ENCODE measurements at regions not wholly inside any gene's neighbourhood (a gene's known extent, or its start where the extent isn't known, plus 50 kb on each side); places are given as distances from the start of the nearest gene placed in this dataset.

DNA sequence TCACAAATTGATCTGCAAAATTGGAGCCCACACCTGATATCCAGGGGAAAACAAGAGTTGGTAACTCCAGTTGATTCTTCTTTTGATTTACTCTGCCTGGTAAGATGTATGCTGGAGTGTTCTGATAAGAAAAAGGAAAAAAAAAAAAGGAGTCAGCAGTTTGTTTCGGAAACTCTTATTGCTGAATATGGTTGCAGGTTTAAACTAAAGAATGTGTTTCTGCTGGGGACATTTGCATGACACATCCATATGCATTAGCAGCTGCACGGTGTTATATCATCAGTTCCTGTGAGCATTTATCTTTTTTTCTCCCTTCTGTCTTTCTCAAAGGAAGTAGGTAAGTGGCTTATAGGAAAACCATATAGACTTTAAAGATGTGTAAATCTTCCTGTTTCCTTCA, 418.5 kb upstream of the ESRRG start:
- Histone ChIP-seq H3K36me3 (ENCODE audit: insufficient read depth, low read length) (no peaks in the 10 kb centered on the region), H2AFZ (ENCODE audit: low read depth, low read length) (no peak overlapping the region), H3K27ac (ENCODE audit: low read depth, low read length) (no peak overlapping the region), H3K9ac (ENCODE audit: low read length) (no peak overlapping the region), H3K4me2 (ENCODE audit: low read length) (no peak overlapping the region), H3K4me3 (ENCODE audit: insufficient read depth, low read depth, low read length) (no peak overlapping the region), H4K20me1 (ENCODE audit: insufficient read depth, low read length) (no peaks in the 10 kb centered on the region), H3K27me3 (ENCODE audit: insufficient read depth, low read length) (peaks cover 32% of the 10 kb centered on the region), H3K79me2 (ENCODE audit: insufficient read depth, low read length) (no peaks in the 10 kb centered on the region), H3K9me3 (ENCODE audit: insufficient read depth, low read depth, low read length) (no peaks in the 10 kb centered on the region), H3K4me1 (ENCODE audit: insufficient read depth, low read length) (peaks cover 6% of the 10 kb centered on the region)
- DNase-seq (ENCODE audit: low read depth): no peak
- H3K4me3 Mint-ChIP-seq (ENCODE audit: unreplicated experiment): no peak overlapping the region
- peaks cover 50% of the 10 kb centered on the region for H3K27me3 Mint-ChIP-seq (ENCODE audit: low read depth, unreplicated experiment)
- no peaks in the 10 kb centered on the region for H3K36me3 Mint-ChIP-seq (ENCODE audit: low read depth, unreplicated experiment)
- peaks cover 1% of the 10 kb centered on the region for H3K9me3 Mint-ChIP-seq (ENCODE audit: unreplicated experiment)
- H3K27ac Mint-ChIP-seq (ENCODE audit: unreplicated experiment): no peak overlapping the region
- no peak for TF ChIP-seq EZH2 (IDR thresholded peaks at IDR 0.05; ENCODE audit: insufficient read depth, low read length)
- TF ChIP-seq, protein P1, sequence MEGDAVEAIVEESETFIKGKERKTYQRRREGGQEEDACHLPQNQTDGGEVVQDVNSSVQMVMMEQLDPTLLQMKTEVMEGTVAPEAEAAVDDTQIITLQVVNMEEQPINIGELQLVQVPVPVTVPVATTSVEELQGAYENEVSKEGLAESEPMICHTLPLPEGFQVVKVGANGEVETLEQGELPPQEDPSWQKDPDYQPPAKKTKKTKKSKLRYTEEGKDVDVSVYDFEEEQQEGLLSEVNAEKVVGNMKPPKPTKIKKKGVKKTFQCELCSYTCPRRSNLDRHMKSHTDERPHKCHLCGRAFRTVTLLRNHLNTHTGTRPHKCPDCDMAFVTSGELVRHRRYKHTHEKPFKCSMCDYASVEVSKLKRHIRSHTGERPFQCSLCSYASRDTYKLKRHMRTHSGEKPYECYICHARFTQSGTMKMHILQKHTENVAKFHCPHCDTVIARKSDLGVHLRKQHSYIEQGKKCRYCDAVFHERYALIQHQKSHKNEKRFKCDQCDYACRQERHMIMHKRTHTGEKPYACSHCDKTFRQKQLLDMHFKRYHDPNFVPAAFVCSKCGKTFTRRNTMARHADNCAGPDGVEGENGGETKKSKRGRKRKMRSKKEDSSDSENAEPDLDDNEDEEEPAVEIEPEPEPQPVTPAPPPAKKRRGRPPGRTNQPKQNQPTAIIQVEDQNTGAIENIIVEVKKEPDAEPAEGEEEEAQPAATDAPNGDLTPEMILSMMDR (IDR thresholded peaks at IDR 0.05; ENCODE audit: insufficient read depth, low read depth, low read length): no peak
- H3K4me1 Mint-ChIP-seq (ENCODE audit: low read depth, unreplicated experiment): no peaks in the 10 kb centered on the region
- no peak for FAIRE-seq

DNA sequence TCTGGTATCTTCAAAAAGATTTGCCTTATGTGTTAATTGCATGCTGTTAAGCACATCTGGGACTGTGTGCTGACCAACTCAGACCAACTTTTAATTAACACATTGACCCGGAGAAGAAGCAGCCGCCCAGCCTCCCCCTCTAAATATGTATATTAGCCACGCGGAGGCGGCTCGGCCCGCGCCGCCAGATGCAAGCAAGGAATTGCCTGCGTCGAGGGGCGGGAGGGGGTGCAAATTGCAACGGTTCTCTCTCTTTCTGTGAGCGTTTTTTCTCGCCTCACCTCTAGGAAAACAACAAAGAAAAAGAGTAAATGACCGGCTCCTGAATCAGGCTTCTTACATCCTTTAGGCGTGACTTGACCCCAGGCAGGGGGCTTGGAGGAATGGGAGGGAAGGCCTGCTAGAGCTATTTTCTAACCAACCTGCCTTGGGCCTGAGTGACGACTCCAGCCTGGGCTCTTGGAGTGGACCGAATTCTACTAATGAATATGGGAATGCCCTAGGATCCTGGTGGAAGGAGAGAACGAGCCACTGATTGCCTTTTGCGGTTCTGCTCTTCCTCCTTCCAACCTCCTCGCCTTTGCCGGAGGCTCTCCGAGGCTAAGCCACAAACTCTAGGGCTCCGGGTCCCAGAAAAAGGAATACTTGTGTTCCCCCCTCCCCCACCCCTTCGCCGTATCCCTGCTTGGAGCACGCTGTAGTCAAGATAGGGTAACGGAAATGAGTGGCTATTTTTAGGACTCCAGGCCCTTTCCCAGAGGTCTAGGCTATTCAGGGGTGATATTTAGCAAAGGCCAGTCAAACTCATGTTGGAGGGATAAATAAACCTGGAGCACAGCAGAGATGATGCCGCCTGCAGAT, 417.0 kb upstream of the ESRRG start:
- DNase-seq (ENCODE audit: low read depth) (no peak), FAIRE-seq (no peak)
- no peak overlapping the region for H3K27ac ChIP-seq (ENCODE audit: low read depth, low read length)
- Mint-ChIP-seq H3K4me3 (ENCODE audit: unreplicated experiment) (peak overlapping the region; percentile 57), H3K27me3 (ENCODE audit: low read depth, unreplicated experiment) (peaks cover 63% of the 10 kb centered on the region), H3K27ac (ENCODE audit: unreplicated experiment) (no peak overlapping the region), H3K9me3 (ENCODE audit: unreplicated experiment) (peaks cover 1% of the 10 kb centered on the region), H3K4me1 (ENCODE audit: low read depth, unreplicated experiment) (peaks cover 4% of the 10 kb centered on the region), H3K36me3 (ENCODE audit: low read depth, unreplicated experiment) (no peaks in the 10 kb centered on the region)
- peaks cover 6% of the 10 kb centered on the region for H3K4me1 ChIP-seq (ENCODE audit: insufficient read depth, low read length)
- peak overlapping the region; percentile 65 for H3K4me2 ChIP-seq (ENCODE audit: low read length)
- H3K36me3 ChIP-seq (ENCODE audit: insufficient read depth, low read length): no peaks in the 10 kb centered on the region
- H4K20me1 ChIP-seq (ENCODE audit: insufficient read depth, low read length): no peaks in the 10 kb centered on the region
- H3K27me3 ChIP-seq (ENCODE audit: insufficient read depth, low read length): peaks cover 46% of the 10 kb centered on the region
- no peaks in the 10 kb centered on the region for H3K79me2 ChIP-seq (ENCODE audit: insufficient read depth, low read length)
- TF ChIP-seq EZH2 (IDR thresholded peaks at IDR 0.05; ENCODE audit: insufficient read depth, low read length): no peak
- TF ChIP-seq, protein P1 (IDR thresholded peaks at IDR 0.05; ENCODE audit: insufficient read depth, low read depth, low read length): no peak
- H3K4me3 ChIP-seq (ENCODE audit: insufficient read depth, low read depth, low read length): no peak overlapping the region
- H3K9ac ChIP-seq (ENCODE audit: low read length): no peak overlapping the region
- H3K9me3 ChIP-seq (ENCODE audit: insufficient read depth, low read depth, low read length): no peaks in the 10 kb centered on the region
- H2AFZ ChIP-seq (ENCODE audit: low read depth, low read length): no peak overlapping the region

DNA sequence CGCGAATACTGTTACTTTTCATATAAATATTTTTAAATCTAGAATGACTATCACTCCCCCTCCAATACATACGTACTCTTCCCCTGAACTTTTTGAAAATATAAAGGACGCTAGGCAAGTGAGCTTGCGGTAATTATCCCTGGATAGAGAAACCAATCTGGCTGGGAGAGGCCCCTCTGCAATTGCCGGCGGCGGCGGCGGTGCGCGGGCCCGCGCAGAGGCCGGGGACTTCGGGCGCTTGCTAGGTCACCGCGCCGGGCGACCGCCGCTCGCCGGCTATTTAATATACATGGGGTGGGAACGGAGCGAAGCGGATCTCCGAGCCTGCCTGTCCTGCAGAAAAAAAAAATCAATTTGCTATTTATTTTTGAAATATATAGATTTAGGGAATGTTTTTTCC, 416.3 kb upstream of the ESRRG start:
- Histone ChIP-seq H3K4me3 (ENCODE audit: insufficient read depth, low read depth, low read length) (no peak overlapping the region), H2AFZ (ENCODE audit: low read depth, low read length) (no peak overlapping the region), H3K27ac (ENCODE audit: low read depth, low read length) (no peak overlapping the region), H3K79me2 (ENCODE audit: insufficient read depth, low read length) (no peaks in the 10 kb centered on the region), H3K9me3 (ENCODE audit: insufficient read depth, low read depth, low read length) (no peaks in the 10 kb centered on the region), H4K20me1 (ENCODE audit: insufficient read depth, low read length) (no peaks in the 10 kb centered on the region), H3K4me1 (ENCODE audit: insufficient read depth, low read length) (peaks cover 12% of the 10 kb centered on the region), H3K9ac (ENCODE audit: low read length) (no peak overlapping the region), H3K4me2 (ENCODE audit: low read length) (peak overlapping the region; percentile 65), H3K27me3 (ENCODE audit: insufficient read depth, low read length) (peaks cover 48% of the 10 kb centered on the region), H3K36me3 (ENCODE audit: insufficient read depth, low read length) (no peaks in the 10 kb centered on the region)
- H3K4me1 Mint-ChIP-seq (ENCODE audit: low read depth, unreplicated experiment): peaks cover 6% of the 10 kb centered on the region
- H3K9me3 Mint-ChIP-seq (ENCODE audit: unreplicated experiment): peaks cover 1% of the 10 kb centered on the region
- no peak for FAIRE-seq
- H3K27me3 Mint-ChIP-seq (ENCODE audit: low read depth, unreplicated experiment): peaks cover 71% of the 10 kb centered on the region
- no peaks in the 10 kb centered on the region for H3K36me3 Mint-ChIP-seq (ENCODE audit: low read depth, unreplicated experiment)
- peak; percentile 38 for TF ChIP-seq EZH2 (IDR thresholded peaks at IDR 0.05; ENCODE audit: insufficient read depth, low read length)
- TF ChIP-seq, protein P1 (IDR thresholded peaks at IDR 0.05; ENCODE audit: insufficient read depth, low read depth, low read length): no peak
- no peak overlapping the region for H3K27ac Mint-ChIP-seq (ENCODE audit: unreplicated experiment)
- DNase-seq (ENCODE audit: low read depth): no peak
- peak overlapping the region; percentile 62 for H3K4me3 Mint-ChIP-seq (ENCODE audit: unreplicated experiment)
